H1 (cell line): ENCODE measurements at regions not wholly inside any gene's neighbourhood (a gene's known extent, or its start where the extent isn't known, plus 50 kb on each side); places are given as distances from the start of the nearest gene placed in this dataset.

ENCODE experiments used
- CHD1 ChIP-seq: IDR thresholded peaks from 2 replicates; pipeline ENCODE4 v1.6.1; 2012; ENCODE audit warnings: low read depth, low read length, improper control_type of control experiment
- CHD2 ChIP-seq: IDR thresholded peaks from 2 replicates; pipeline ENCODE4 v1.6.1; 2012; ENCODE audit warnings: low read length, improper control_type of control experiment
- EP300 ChIP-seq, 2 experiments: IDR thresholded peaks; 1 replicate in 1 of 2; 2 replicates in 1 of 2; pipeline ENCODE4 v1.6.1; 2011 to 2012; ENCODE audit warnings: low read depth in 2 of 2, low read length in 2 of 2, mild to moderate bottlenecking in 2 of 2, borderline replicate concordance in 1 of 2, inconsistent platforms in 1 of 2, moderate library complexity in 1 of 2
- HDAC6 ChIP-seq: IDR thresholded peaks from one replicate; pipeline ENCODE4 v1.7.1; 2012; ENCODE audit warnings: low read depth, mild to moderate bottlenecking, inconsistent platforms, low read length, moderate library complexity
- POLR2A ChIP-seq, 2 experiments: IDR thresholded peaks; 1 replicate in 1 of 2; 2 replicates in 1 of 2; pipeline ENCODE4 v1.6.1; 2011; ENCODE audit warnings: low read depth in 2 of 2, low read length in 2 of 2, mild to moderate bottlenecking in 2 of 2; ENCODE audit errors: control extremely low read depth in 1 of 2
- SIRT6 ChIP-seq: IDR thresholded peaks from one replicate; pipeline ENCODE4 v1.7.1; 2012; ENCODE audit warnings: low read length, inconsistent platforms
- TF ChIP-seq, protein P1 (sequence below), 3 experiments: IDR thresholded peaks; 1 replicate in 2 of 3; 2 replicates in 1 of 3; pipeline versions ENCODE4 v1.5.1 to v1.6.1; 2011; ENCODE audit warnings: low read length in 3 of 3, mild to moderate bottlenecking in 3 of 3, inconsistent platforms in 2 of 3, low read depth in 1 of 3, moderate library complexity in 1 of 3; ENCODE audit not compliant: insufficient read depth in 1 of 3; ENCODE audit errors: control extremely low read depth in 1 of 3
- TF ChIP-seq, protein P2 (sequence below): IDR thresholded peaks from 2 replicates; pipeline ENCODE4 v1.6.1; 2011; ENCODE audit warnings: low read depth, mild to moderate bottlenecking, low read length; ENCODE audit not compliant: insufficient read depth

DNA sequence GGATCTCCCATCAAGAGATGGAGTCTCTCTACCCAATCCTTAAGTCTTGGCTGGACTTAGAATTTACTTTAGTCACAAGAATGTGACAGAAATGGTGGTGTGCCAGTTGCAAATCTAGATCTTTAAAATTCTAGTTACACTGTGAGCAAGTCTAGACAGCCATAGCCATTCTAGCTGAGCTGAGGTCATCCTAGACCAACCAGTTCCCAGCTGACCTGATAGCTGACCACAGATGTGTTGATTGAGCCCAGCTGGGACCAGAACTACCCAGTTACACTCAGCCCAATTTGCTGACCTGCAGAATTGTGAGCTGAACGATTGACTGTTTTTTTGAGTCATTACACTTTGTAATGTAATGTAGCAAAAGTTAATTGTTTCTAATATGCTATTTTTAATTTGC lies 251.8 kb downstream of the ADGRL2 start:
- TF ChIP-seq, protein P1, sequence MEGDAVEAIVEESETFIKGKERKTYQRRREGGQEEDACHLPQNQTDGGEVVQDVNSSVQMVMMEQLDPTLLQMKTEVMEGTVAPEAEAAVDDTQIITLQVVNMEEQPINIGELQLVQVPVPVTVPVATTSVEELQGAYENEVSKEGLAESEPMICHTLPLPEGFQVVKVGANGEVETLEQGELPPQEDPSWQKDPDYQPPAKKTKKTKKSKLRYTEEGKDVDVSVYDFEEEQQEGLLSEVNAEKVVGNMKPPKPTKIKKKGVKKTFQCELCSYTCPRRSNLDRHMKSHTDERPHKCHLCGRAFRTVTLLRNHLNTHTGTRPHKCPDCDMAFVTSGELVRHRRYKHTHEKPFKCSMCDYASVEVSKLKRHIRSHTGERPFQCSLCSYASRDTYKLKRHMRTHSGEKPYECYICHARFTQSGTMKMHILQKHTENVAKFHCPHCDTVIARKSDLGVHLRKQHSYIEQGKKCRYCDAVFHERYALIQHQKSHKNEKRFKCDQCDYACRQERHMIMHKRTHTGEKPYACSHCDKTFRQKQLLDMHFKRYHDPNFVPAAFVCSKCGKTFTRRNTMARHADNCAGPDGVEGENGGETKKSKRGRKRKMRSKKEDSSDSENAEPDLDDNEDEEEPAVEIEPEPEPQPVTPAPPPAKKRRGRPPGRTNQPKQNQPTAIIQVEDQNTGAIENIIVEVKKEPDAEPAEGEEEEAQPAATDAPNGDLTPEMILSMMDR (IDR thresholded peaks at IDR 0.05; ENCODE audit: control extremely low read depth in 1 of 3, insufficient read depth in 1 of 3, low read depth in 1 of 3, low read length in 3 of 3) = no peak
- TF ChIP-seq, protein P2, sequence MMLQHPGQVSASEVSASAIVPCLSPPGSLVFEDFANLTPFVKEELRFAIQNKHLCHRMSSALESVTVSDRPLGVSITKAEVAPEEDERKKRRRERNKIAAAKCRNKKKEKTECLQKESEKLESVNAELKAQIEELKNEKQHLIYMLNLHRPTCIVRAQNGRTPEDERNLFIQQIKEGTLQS = no peak
- no peak for TF ChIP-seq HDAC6
- TF ChIP-seq EP300 (IDR thresholded peaks at IDR 0.05; ENCODE audit: borderline replicate concordance in 1 of 2, low read depth in 2 of 2, low read length in 2 of 2) = no peak
- no peak for TF ChIP-seq CHD2
- TF ChIP-seq POLR2A (IDR thresholded peaks at IDR 0.05; ENCODE audit: control extremely low read depth in 1 of 2, low read depth in 2 of 2, low read length in 2 of 2) = no peak
- no peak for TF ChIP-seq CHD1
- no peak for TF ChIP-seq SIRT6
